Lung (tissue), 11 donors: ENCODE measurements at regions not wholly inside any gene's neighbourhood (a gene's known extent, or its start where the extent isn't known, plus 50 kb on each side); places are given as distances from the start of the nearest gene placed in this dataset.
A peak's percentile ranks its signal among the peaks of the same experiment; 100 is the strongest.

Source experiments
- ATAC-seq: fragments of 200-7000 bp; cut with Tn5 transposase; one replicate; pipeline ENCODE4 v1.9.1; 2020; ENCODE audit warnings: moderate number of reproducible peaks; ENCODE audit not compliant: insufficient read depth, low FRiP score
- DNase-seq, 3 donors: peaks; one replicate each; pipeline ENCODE4 v3.0.0-alpha.2; 2013 to 2017
- H3K27ac ChIP-seq, 2 donors: one replicate each; pipeline ENCODE4 v1.5.1; 2013; ENCODE audit warnings: mild to moderate bottlenecking in 2 of 2, moderate library complexity in 2 of 2, control low read depth in 1 of 2, inconsistent platforms in 1 of 2, low read depth in 1 of 2, low read length in 1 of 2
- H3K27me3 ChIP-seq, 3 donors: one replicate each; pipeline ENCODE4 v1.5.1; 2013; ENCODE audit warnings: low read length in 2 of 3; ENCODE audit not compliant: control insufficient read depth in 3 of 3, insufficient read depth in 3 of 3
- H3K36me3 ChIP-seq, 4 donors: one replicate each; pipeline ENCODE4 v1.5.1; 2013; ENCODE audit warnings: low read length in 4 of 4, mild to moderate bottlenecking in 1 of 4, moderate library complexity in 1 of 4; ENCODE audit not compliant: control insufficient read depth in 4 of 4, insufficient read depth in 4 of 4
- H3K4me1 ChIP-seq, 5 donors: one replicate each; pipeline ENCODE4 v1.5.1; 2013; ENCODE audit warnings: low read length in 5 of 5, mild to moderate bottlenecking in 2 of 5, moderate library complexity in 1 of 5; ENCODE audit not compliant: control insufficient read depth in 5 of 5, insufficient read depth in 5 of 5
- H3K4me3 ChIP-seq: one replicate; pipeline ENCODE4 v1.5.1; 2013; ENCODE audit warnings: mild to moderate bottlenecking, control low read depth, moderate library complexity
- H3K9ac ChIP-seq, 2 donors: one replicate each; pipeline ENCODE4 v1.5.1; 2013; ENCODE audit warnings: low read length in 2 of 2, control low read depth in 1 of 2; ENCODE audit not compliant: insufficient read depth in 1 of 2
- H3K9me3 ChIP-seq, 4 donors: one replicate each; pipeline ENCODE4 v1.5.1; 2013; ENCODE audit warnings: low read length in 3 of 4, mild to moderate bottlenecking in 1 of 4, moderate library complexity in 1 of 4; ENCODE audit not compliant: control insufficient read depth in 4 of 4, insufficient read depth in 3 of 4
- CTCF ChIP-seq: IDR thresholded peaks from 2 replicates; pipeline ENCODE4 v1.5.1; 2012; ENCODE audit warnings: mild to moderate bottlenecking; ENCODE audit errors: control extremely low read depth, extremely low read depth
- WGBS, 2 donors: extraction: QIAGEN DNeasy Blood & Tissue Kit; methylation state at CpG; one replicate each; pipeline ENCODE4 v1.1.7; 2013; 5-methylcytosine and 5-hydroxymethylcytosine counted together
- donor health status: control.
- donor health status: control.
- donor health status: Bipolar disorder and iron deficiency.
- donor health status: healthy.
- donor health status: DM: yes; HTN: yes; CAD: no.

DNA sequence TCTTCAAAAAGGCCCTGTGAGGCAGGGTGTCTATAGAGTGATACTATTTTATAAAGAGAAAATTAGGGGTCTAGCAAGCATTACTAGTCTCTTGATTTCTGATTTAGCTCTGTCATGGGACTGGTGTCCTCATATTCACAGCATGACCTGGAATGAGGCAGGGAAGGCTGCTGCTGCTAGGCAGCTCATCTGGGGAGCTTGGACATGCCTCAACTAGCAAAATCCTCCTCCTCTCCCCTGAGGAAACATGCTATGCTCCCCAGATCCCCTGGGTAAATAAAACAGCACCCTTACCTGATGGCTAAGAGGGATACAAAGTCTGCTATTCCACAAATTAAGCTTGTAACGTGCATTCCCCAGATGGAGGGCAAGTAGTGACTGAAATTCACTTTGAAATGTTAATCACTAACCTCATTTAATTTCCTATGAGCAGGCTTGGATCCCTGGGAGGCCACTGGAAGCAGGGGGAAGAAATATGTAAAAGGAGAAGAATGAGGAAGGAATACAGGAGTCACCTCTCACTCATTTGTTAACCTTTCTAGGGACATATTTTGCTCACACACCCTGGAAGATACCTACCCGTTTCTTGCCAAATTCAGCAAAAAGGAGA lies 709.4 kb downstream of the SQOR start:
- H3K9ac ChIP-seq: no peak overlapping the region
- no peak for TF ChIP-seq CTCF
- H3K27ac ChIP-seq: no peak overlapping the region
- ATAC-seq: no peak
- WGBS, 2 donors: 57 to 64% methylated on average over 2 of the region's 2 CpGs
- DNase-seq: no peak
- H3K4me3 ChIP-seq: no peak overlapping the region
- H3K27me3 ChIP-seq: no peaks in the 10 kb centered on the region
- H3K36me3 ChIP-seq: no peaks in the 10 kb centered on the region
- H3K9me3 ChIP-seq: peaks cover 0 to 2% (median 0%) of the 10 kb centered on the region in 4 donors
- peaks cover 0 to 5% (median 0%) of the 10 kb centered on the region in 5 donors for H3K4me1 ChIP-seq

DNA sequence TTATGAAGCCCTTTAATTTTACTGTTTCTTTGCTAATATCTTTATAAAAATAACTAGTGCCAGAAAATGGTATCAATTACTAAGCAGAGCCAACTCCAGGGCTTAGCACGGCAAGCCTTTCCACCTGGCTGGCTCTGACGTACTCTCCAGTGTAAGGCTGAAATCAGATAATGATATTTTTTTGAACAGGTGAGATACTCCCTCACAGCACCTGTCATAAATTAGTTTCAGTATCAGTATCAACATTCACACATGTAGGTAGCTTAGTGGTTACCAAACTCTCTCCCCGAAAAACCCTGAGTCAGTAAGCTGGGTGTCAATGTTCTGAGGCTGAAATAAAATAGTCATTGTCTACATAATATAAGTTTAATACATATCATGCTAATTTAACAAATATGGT lies 710.1 kb downstream of the SQOR start:
- H3K27me3 ChIP-seq: no peaks in the 10 kb centered on the region
- H3K4me1 ChIP-seq: peaks cover 0 to under 1% (median 0%) of the 10 kb centered on the region in 5 donors
- no peak for TF ChIP-seq CTCF
- H3K4me3 ChIP-seq: no peak overlapping the region
- H3K9ac ChIP-seq: no peak overlapping the region
- DNase-seq (no peak), ATAC-seq (no peak)
- H3K27ac ChIP-seq: no peak overlapping the region
- no peaks in the 10 kb centered on the region for H3K36me3 ChIP-seq
- peaks cover 0 to 2% (median 0%) of the 10 kb centered on the region in 4 donors for H3K9me3 ChIP-seq
- 92 to 93% methylated on average over 3 of the region's 3 CpGs for WGBS, 2 donors

- no peak for ATAC-seq
- Histone ChIP-seq H3K27me3 (no peaks in the 10 kb centered on the region), H3K9ac (no peak overlapping the region), H3K9me3 (peaks cover 0 to 5% (median 0%) of the 10 kb centered on the region in 4 donors), H3K36me3 (no peaks in the 10 kb centered on the region), H3K4me3 (no peak overlapping the region), H3K27ac (no peak overlapping the region), H3K4me1 (no peaks in the 10 kb centered on the region)
- 86 to 95% methylated on average over 3 of the region's 3 CpGs for WGBS, 2 donors
- no peak for TF ChIP-seq CTCF
- no peak for DNase-seq
These were observed 719.6 kb downstream of the SQOR start for GRCh38 chr15:46354443-46354842.

GRCh38 chr15:46365572-46365971 lies 730.7 kb downstream of the SQOR start:
- Histone ChIP-seq H3K4me1 (peaks cover 0 to 5% (median 0%) of the 10 kb centered on the region in 5 donors), H3K9me3 (no peaks in the 10 kb centered on the region), H3K36me3 (no peaks in the 10 kb centered on the region), H3K27ac (no peak overlapping the region), H3K27me3 (no peaks in the 10 kb centered on the region), H3K9ac (no peak overlapping the region), H3K4me3 (no peak overlapping the region)
- TF ChIP-seq CTCF: no peak
- ATAC-seq (no peak), DNase-seq (peak; percentile 7 to 13 (median 12))
- WGBS, 2 donors: 74 to 77% methylated on average over 6 of the region's 6 CpGs
